WTC11 (cell line): ENCODE measurements at regions not wholly inside any gene's neighbourhood (a gene's known extent, or its start where the extent isn't known, plus 50 kb on each side); places are given as distances from the start of the nearest gene placed in this dataset.

ENCODE experiments used
- ATAC-seq: fragments of 200-7000 bp; cut with Tn5 transposase; 2 replicates; pipeline ENCODE4 v1.10.0; 2021; ENCODE audit warnings: mild to moderate bottlenecking, moderate library complexity
- CTCF ChIA-PET: fragments of 300-600 bp; sonication (Branson Sonifier 250); formaldehyde crosslinking; loops from one replicate; lab custom pipeline; 2021; ENCODE audit warnings: antibody characterized with exemption; lab: Charles Lee
- POLR2A ChIA-PET: fragments of 350-600 bp; sonication (Branson Sonifier 250); formaldehyde crosslinking; loops from one replicate; lab custom pipeline; 2021; ENCODE audit warnings: antibody characterized with exemption; lab: Charles Lee
- DNase-seq: peaks from one replicate; pipeline ENCODE4 v3.0.0; 2021; ENCODE audit warnings: low spot score
- H3K27ac Mint-ChIP-seq: 2 replicates; pipeline ENCODE4 v1.8.0; 2021; ENCODE audit warnings: mixed read lengths
- H3K27me3 Mint-ChIP-seq: 2 replicates; pipeline ENCODE4 v1.8.0; 2021; ENCODE audit warnings: low read depth, mild to moderate bottlenecking, moderate library complexity, mixed read lengths
- H3K36me3 Mint-ChIP-seq: 2 replicates; pipeline ENCODE4 v1.8.0; 2021; ENCODE audit warnings: mixed read lengths
- H3K4me1 Mint-ChIP-seq: 2 replicates; pipeline ENCODE4 v1.8.0; 2022; ENCODE audit warnings: mixed read lengths
- H3K4me3 Mint-ChIP-seq: 2 replicates; pipeline ENCODE4 v1.8.0; 2021; ENCODE audit warnings: mild to moderate bottlenecking, moderate library complexity, mixed read lengths
- H3K9me3 Mint-ChIP-seq: 2 replicates; pipeline ENCODE4 v1.8.0; 2021; ENCODE audit warnings: mixed read lengths
- ATF2 ChIP-seq: sonication (generic); formaldehyde crosslinking; IDR thresholded peaks from 2 replicates; pipeline ENCODE4 v1.8.1; 2022; ENCODE audit warnings: low read depth, missing genetic modification reagents, borderline replicate concordance
- ATF3 ChIP-seq: sonication (generic); formaldehyde crosslinking; conservative IDR thresholded peaks from 2 replicates; pipeline ENCODE4 v1.8.1; 2022; ENCODE audit warnings: mild to moderate bottlenecking, missing genetic modification reagents
- ELF4 ChIP-seq: sonication (generic); formaldehyde crosslinking; IDR thresholded peaks from 2 replicates; pipeline ENCODE4 v1.8.1; 2022; ENCODE audit warnings: low read depth, mild to moderate bottlenecking, moderate library complexity, missing genetic modification reagents
- ETV6 ChIP-seq: sonication (generic); formaldehyde crosslinking; IDR thresholded peaks from 2 replicates; pipeline ENCODE4 v1.8.1; 2022; ENCODE audit warnings: mild to moderate bottlenecking, missing genetic modification reagents
- FOXK1 ChIP-seq: sonication (generic); formaldehyde crosslinking; IDR thresholded peaks from 2 replicates; pipeline ENCODE4 v1.8.0; 2022; ENCODE audit warnings: mild to moderate bottlenecking, moderate library complexity, missing genetic modification reagents
- FOXP4 ChIP-seq: sonication (generic); formaldehyde crosslinking; IDR thresholded peaks from 2 replicates; pipeline ENCODE4 v1.8.0; 2022; ENCODE audit warnings: mild to moderate bottlenecking, missing genetic modification reagents
- JAZF1 ChIP-seq: fragments of 250-450 bp; sonication (Bioruptor Pico); IDR thresholded peaks from 2 replicates; pipeline ENCODE4 v1.9.0; 2021; ENCODE audit warnings: moderate library complexity, mild to moderate bottlenecking, inconsistent platforms
- JUN ChIP-seq: sonication (generic); formaldehyde crosslinking; IDR thresholded peaks from 2 replicates; pipeline ENCODE4 v1.8.0; 2023; ENCODE audit warnings: mild to moderate bottlenecking, missing genetic modification reagents
- NFE2L1 ChIP-seq: sonication (generic); formaldehyde crosslinking; IDR thresholded peaks from 2 replicates; pipeline ENCODE4 v1.8.1; 2023; ENCODE audit warnings: missing genetic modification reagents
- NR2C2 ChIP-seq: sonication (generic); formaldehyde crosslinking; IDR thresholded peaks from 2 replicates; pipeline ENCODE4 v1.8.0; 2022; ENCODE audit warnings: mild to moderate bottlenecking, missing genetic modification reagents
- OVOL2 ChIP-seq: fragments of 250-450 bp; sonication (Bioruptor Pico); IDR thresholded peaks from 2 replicates; pipeline ENCODE4 v1.9.0; 2021; ENCODE audit warnings: mild to moderate bottlenecking, borderline replicate concordance
- PRRX2 ChIP-seq: fragments of 250-450 bp; sonication (Bioruptor Pico); IDR thresholded peaks from 2 replicates; pipeline ENCODE4 v1.8.0; 2021; ENCODE audit warnings: mild to moderate bottlenecking
- SMAD3 ChIP-seq: sonication (generic); formaldehyde crosslinking; IDR thresholded peaks from 2 replicates; pipeline ENCODE4 v1.8.0; 2022; ENCODE audit warnings: missing genetic modification reagents, mild to moderate bottlenecking, borderline replicate concordance
- SOX15 ChIP-seq: fragments of 250-450 bp; sonication (Bioruptor Pico); IDR thresholded peaks from 2 replicates; pipeline ENCODE4 v1.9.0; 2021; ENCODE audit warnings: mild to moderate bottlenecking
- STAT6 ChIP-seq: sonication (generic); formaldehyde crosslinking; conservative IDR thresholded peaks from 2 replicates; pipeline ENCODE4 v1.8.1; 2023; ENCODE audit warnings: mild to moderate bottlenecking, low read depth, missing genetic modification reagents, moderate library complexity
- TEAD4 ChIP-seq: sonication (generic); formaldehyde crosslinking; IDR thresholded peaks from 2 replicates; pipeline ENCODE4 v1.8.0; 2022; ENCODE audit warnings: mild to moderate bottlenecking, missing genetic modification reagents
- ZNF416 ChIP-seq: fragments of 250-450 bp; sonication (Bioruptor Pico); IDR thresholded peaks from 2 replicates; pipeline ENCODE4 v1.9.0; 2021; ENCODE audit warnings: mild to moderate bottlenecking, inconsistent platforms
- ZNF532 ChIP-seq: fragments of 250-450 bp; sonication (Bioruptor Pico); IDR thresholded peaks from 2 replicates; pipeline ENCODE4 v1.9.0; 2021; ENCODE audit warnings: mild to moderate bottlenecking, borderline replicate concordance
- TF ChIP-seq, protein P1 (sequence below): sonication (generic); formaldehyde crosslinking; IDR thresholded peaks from 2 replicates; pipeline ENCODE4 v1.8.1; 2023; ENCODE audit warnings: mild to moderate bottlenecking, missing genetic modification reagents
- TF ChIP-seq, protein P2 (sequence below): fragments of 250-450 bp; sonication (Bioruptor Pico); IDR thresholded peaks from 2 replicates; pipeline ENCODE4 v2.1.2; 2022; ENCODE audit warnings: mild to moderate bottlenecking, moderate library complexity

DNA sequence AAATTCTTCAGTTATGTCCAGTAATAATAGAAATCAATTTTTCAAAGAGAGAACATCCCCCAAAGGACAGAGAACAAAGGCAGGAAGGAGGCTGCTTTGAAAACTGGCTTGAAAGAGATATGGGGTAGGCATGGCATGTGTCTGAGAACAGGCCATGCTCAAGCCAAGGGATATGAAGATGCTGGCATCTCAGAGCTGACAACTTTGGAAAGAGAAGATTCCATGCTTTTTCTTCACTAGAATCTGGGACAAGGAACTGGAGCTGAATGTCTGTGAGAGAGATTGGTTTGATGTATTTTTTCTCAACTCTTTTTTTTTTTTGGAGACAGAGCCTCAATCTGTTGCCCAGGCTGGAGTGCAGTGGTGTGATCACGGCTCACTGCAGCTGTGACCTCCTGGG, 139.8 kb upstream of the DLX2 start:
- DNase-seq (no peak), ATAC-seq (no peak)
- TF ChIP-seq JAZF1 (CRISPR knock-in tag) (no peak), OVOL2 (CRISPR knock-in tag) (no peak), PRRX2 (CRISPR knock-in tag) (no peak), ATF3 (no peak), SMAD3 (no peak), JUN (no peak), STAT6 (no peak), FOXK1 (CRISPR knock-in tag) (no peak), FOXP4 (CRISPR knock-in tag) (no peak), ELF4 (no peak), NR2C2 (CRISPR knock-in tag) (no peak), TEAD4 (CRISPR knock-in tag) (no peak), ETV6 (CRISPR knock-in tag) (no peak)
- TF ChIP-seq, protein P1, sequence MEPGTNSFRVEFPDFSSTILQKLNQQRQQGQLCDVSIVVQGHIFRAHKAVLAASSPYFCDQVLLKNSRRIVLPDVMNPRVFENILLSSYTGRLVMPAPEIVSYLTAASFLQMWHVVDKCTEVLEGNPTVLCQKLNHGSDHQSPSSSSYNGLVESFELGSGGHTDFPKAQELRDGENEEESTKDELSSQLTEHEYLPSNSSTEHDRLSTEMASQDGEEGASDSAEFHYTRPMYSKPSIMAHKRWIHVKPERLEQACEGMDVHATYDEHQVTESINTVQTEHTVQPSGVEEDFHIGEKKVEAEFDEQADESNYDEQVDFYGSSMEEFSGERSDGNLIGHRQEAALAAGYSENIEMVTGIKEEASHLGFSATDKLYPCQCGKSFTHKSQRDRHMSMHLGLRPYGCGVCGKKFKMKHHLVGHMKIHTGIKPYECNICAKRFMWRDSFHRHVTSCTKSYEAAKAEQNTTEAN (CRISPR knock-in tag) = no peak
- TF ChIP-seq, protein P2, sequence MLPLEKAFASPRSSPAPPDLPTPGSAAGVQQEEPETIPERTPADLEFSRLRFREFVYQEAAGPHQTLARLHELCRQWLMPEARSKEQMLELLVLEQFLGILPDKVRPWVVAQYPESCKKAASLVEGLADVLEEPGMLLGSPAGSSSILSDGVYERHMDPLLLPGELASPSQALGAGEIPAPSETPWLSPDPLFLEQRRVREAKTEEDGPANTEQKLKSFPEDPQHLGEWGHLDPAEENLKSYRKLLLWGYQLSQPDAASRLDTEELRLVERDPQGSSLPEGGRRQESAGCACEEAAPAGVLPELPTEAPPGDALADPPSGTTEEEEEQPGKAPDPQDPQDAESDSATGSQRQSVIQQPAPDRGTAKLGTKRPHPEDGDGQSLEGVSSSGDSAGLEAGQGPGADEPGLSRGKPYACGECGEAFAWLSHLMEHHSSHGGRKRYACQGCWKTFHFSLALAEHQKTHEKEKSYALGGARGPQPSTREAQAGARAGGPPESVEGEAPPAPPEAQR (CRISPR knock-in tag) = no peak
- ChIA-PET CTCF (interaction anchor here (2.1 kb wide), 1 partner anchor 219 kb away, joined by 7 read pairs; no protein-coding TSS in a partner anchor), POLR2A (no interaction called here)
- Mint-ChIP-seq H3K4me3 (no peak overlapping the region), H3K9me3 (peaks cover 6% of the 10 kb centered on the region; the same call in 1 of the 2 replicates), H3K36me3 (no peaks in the 10 kb centered on the region), H3K4me1 (peaks cover 41% of the 10 kb centered on the region), H3K27ac (no peak overlapping the region), H3K27me3 (no peaks in the 10 kb centered on the region; the same call in 1 of the 2 replicates)

- Mint-ChIP-seq H3K27ac (no peak overlapping the region), H3K4me3 (no peak overlapping the region), H3K9me3 (peaks cover 6% of the 10 kb centered on the region; the same call in 1 of the 2 replicates), H3K4me1 (peaks cover 45% of the 10 kb centered on the region), H3K36me3 (no peaks in the 10 kb centered on the region), H3K27me3 (no peaks in the 10 kb centered on the region; the same call in 1 of the 2 replicates)
- DNase-seq = no peak
- no peak for ATAC-seq
- POLR2A ChIA-PET = no interaction called here
- TF ChIP-seq FOXK1 (CRISPR knock-in tag) = no peak
- no peak for TF ChIP-seq SOX15 (CRISPR knock-in tag)
- TF ChIP-seq NFE2L1 (CRISPR knock-in tag) = no peak
- no peak for TF ChIP-seq ZNF416 (CRISPR knock-in tag)
- TF ChIP-seq ATF2 (CRISPR knock-in tag) = no peak
- TF ChIP-seq ZNF532 (CRISPR knock-in tag) = no peak
- CTCF ChIA-PET = interaction anchor here (0.9 to 2.1 kb wide), 2 partner anchors 22 to 219 kb away, joined by 3 to 7 read pairs; no protein-coding TSS in a partner anchor
Measured at GRCh38 chr2:172242961-172243360, 140.3 kb upstream of the DLX2 start.
